ENCODE measurements at regions not wholly inside any gene's neighbourhood (a gene's known extent, or its start where the extent isn't known, plus 50 kb on each side); places are given as distances from the start of the nearest gene placed in this dataset.

DNA sequence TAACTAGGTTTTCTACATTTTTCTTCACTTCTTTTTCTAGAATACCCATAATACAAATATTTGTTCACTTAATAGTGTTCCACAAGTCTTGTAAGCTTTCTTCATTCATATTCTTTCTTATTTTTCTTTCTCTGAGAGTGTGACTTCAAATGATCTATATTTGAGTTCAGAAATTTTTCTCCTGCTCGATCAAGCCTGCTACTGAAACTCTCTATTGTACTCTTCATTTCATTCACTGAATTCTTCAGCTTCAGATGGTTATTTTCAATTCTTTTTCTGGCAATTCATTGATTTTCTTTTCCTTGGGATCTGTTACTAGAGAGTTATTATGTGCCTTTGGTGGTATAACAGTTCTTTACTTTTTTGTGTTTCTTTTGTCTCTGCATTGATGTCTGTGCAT is 82.5 kb upstream of the CAMK1G start:
- POLR2A ChIA-PET, result no interaction called here
- Mint-ChIP-seq H3K9me3 (ENCODE audit: insufficient read depth) (peaks cover 7% of the 10 kb centered on the region), H3K27me3 (ENCODE audit: low read depth) (peaks cover 2% of the 10 kb centered on the region), H3K4me3 (no peak overlapping the region), H3K4me1 (ENCODE audit: low read depth) (no peaks in the 10 kb centered on the region), H3K27ac (no peak overlapping the region), H3K36me3 (ENCODE audit: low read depth) (no peaks in the 10 kb centered on the region)
- CTCF ChIA-PET, result no interaction called here
- no peak for ATAC-seq
- no peak for DNase-seq

DNA sequence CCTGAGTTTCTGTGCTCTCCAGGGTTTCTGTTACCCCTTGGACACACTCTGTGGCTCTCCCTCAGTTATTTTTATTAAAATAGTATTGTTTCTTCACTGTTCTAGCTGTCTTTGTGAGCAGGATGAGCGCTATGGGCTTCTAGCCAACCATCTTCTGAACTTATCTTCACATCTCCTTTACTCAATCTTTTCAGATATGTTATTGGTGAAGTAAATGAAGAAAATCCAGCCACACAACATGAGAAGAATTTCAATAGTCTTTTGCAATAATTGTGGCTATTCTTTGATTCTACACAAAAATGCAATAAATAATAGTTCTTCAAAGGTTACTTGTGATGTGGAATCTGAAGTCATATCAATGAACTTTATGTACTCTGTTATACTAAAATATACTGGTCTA is 80.3 kb upstream of the CAMK1G start:
- no peak for ATAC-seq
- Mint-ChIP-seq H3K4me3 (no peak overlapping the region), H3K4me1 (ENCODE audit: low read depth) (no peaks in the 10 kb centered on the region), H3K9me3 (ENCODE audit: insufficient read depth) (peaks cover 7% of the 10 kb centered on the region), H3K27me3 (ENCODE audit: low read depth) (peaks cover 1% of the 10 kb centered on the region), H3K36me3 (ENCODE audit: low read depth) (no peaks in the 10 kb centered on the region), H3K27ac (no peak overlapping the region)
- CTCF ChIA-PET, result no interaction called here
- POLR2A ChIA-PET, result no interaction called here
- DNase-seq, result no peak

DNA sequence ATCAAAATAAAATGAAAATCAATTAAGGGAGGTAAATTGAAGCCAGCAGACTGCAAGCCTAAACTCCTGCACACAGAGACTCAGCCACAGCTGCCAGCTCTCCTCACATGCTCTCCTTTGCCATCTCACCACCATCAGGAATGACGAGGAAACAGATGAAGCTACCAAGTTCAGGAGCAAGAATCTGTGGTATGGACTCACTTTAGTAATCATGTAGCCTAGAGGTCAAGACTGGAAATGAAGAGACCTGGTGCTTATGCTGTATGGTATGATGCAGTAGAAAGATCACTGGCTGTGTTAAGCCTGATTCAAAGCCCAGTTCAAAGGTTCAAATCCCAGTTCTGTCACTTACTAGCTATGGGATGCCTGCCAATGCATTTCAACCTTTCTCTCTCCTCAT is 78.9 kb upstream of the CAMK1G start:
- H3K4me3 Mint-ChIP-seq, result no peak overlapping the region
- H3K4me1 Mint-ChIP-seq (ENCODE audit: low read depth), result no peaks in the 10 kb centered on the region
- ChIA-PET CTCF (interaction anchor here (1.3 kb wide), 1 partner anchor 10 kb away, joined by 5 read pairs; no protein-coding TSS in a partner anchor), POLR2A (no interaction called here)
- DNase-seq, result no peak
- no peaks in the 10 kb centered on the region for H3K36me3 Mint-ChIP-seq (ENCODE audit: low read depth)
- no peak overlapping the region for H3K27ac Mint-ChIP-seq
- peaks cover 7% of the 10 kb centered on the region for H3K9me3 Mint-ChIP-seq (ENCODE audit: insufficient read depth)
- no peak for ATAC-seq
- H3K27me3 Mint-ChIP-seq (ENCODE audit: low read depth), result no peaks in the 10 kb centered on the region

DNA sequence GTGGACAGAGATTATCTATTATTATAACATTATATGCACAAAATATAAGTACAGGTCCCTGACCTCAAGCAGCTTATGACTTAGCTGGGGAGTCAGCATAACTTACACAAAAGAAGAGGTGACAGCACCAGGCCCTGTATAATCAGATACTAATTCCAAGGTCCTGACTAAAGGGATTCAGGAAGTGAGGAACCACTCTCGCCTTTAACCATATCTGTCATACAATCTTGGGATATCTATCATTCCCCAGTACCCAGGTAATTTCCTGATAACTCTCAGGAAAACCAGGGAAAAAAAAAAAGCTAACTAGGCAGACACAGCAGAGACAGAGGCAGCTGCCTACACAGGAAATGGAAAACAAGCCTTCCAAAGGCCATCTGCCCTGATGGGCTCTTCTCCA is 78.5 kb upstream of the CAMK1G start:
- POLR2A ChIA-PET, result no interaction called here
- CTCF ChIA-PET, result interaction anchor here (1.3 kb wide), 1 partner anchor 9 kb away, joined by 5 read pairs; no protein-coding TSS in a partner anchor
- Mint-ChIP-seq H3K9me3 (ENCODE audit: insufficient read depth) (peaks cover 7% of the 10 kb centered on the region), H3K4me1 (ENCODE audit: low read depth) (no peaks in the 10 kb centered on the region), H3K27ac (no peak overlapping the region), H3K4me3 (no peak overlapping the region), H3K27me3 (ENCODE audit: low read depth) (no peaks in the 10 kb centered on the region), H3K36me3 (ENCODE audit: low read depth) (no peaks in the 10 kb centered on the region)
- DNase-seq, result no peak
- ATAC-seq, result no peak

DNA sequence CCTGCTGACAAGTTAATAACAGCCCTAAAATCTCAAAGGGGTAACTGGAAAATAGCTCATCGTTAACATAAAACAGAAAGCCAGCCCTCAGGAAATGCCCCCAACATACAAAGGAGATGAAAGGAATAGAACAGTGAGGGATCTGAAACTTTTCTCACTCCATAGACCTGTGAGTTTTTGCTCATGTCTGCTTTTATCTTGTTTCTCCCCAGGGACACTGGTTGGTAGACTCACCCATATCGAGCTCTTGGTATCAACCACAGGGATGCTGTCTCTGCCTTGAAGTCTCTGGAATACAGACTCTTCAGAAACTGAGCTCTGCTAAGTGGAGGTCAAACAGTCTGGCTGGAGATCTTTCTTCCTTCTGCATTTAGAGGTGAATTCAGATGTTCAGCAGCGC is 77.4 kb upstream of the CAMK1G start:
- ATAC-seq (no peak), DNase-seq (no peak)
- Mint-ChIP-seq H3K9me3 (ENCODE audit: insufficient read depth) (peaks cover 3% of the 10 kb centered on the region), H3K36me3 (ENCODE audit: low read depth) (no peaks in the 10 kb centered on the region), H3K27me3 (ENCODE audit: low read depth) (peaks cover 1% of the 10 kb centered on the region), H3K4me3 (no peak overlapping the region), H3K4me1 (ENCODE audit: low read depth) (no peaks in the 10 kb centered on the region), H3K27ac (no peak overlapping the region)
- CTCF ChIA-PET, result no interaction called here
- POLR2A ChIA-PET, result no interaction called here

DNA sequence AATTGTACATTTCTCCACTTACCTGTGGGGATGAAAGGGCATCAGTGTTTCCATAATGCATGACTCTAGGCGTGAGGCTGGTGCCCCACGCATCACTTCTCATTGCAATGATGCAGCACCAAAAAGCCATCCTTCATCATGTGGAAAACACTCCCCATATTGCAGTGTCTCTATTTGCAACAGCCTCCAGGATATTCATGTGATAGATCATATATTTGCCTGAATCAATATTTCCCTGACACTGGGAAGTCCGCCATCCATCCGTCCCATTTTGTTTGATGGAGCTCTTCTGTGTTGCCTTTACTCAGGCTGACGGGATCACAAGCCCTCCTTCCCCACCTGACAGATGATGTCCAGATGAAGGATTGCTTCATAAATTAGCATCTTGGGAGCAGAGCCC is 74.5 kb upstream of the CAMK1G start:
- ChIA-PET POLR2A (no interaction called here), CTCF (no interaction called here)
- H3K27ac Mint-ChIP-seq, result no peak overlapping the region
- no peaks in the 10 kb centered on the region for H3K4me1 Mint-ChIP-seq (ENCODE audit: low read depth)
- H3K27me3 Mint-ChIP-seq (ENCODE audit: low read depth), result peaks cover 2% of the 10 kb centered on the region
- DNase-seq, result no peak
- no peaks in the 10 kb centered on the region for H3K36me3 Mint-ChIP-seq (ENCODE audit: low read depth)
- H3K9me3 Mint-ChIP-seq (ENCODE audit: insufficient read depth), result no peaks in the 10 kb centered on the region
- no peak for ATAC-seq
- no peak overlapping the region for H3K4me3 Mint-ChIP-seq

DNA sequence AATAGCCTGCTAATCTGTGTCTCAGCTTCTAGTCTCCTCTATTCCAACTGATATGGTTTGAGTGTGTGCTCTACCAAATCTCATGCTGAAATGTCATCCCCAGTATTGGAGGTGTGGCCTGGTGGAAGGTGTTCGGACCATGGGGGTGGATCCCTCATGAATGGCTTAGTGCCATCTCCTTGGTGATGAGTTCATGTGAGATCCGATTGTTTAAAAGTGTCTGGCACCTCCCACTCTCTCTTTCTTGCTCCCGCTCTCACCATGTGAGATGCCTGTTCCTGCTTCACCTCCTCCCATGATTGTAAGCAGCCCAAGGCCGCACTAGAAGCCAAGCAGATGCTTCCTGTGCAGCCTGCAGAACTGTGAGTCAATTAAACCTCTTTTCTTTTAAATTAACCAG is 73.5 kb upstream of the CAMK1G start:
- Mint-ChIP-seq H3K27me3 (ENCODE audit: low read depth) (peaks cover 2% of the 10 kb centered on the region), H3K36me3 (ENCODE audit: low read depth) (no peaks in the 10 kb centered on the region)

DNA sequence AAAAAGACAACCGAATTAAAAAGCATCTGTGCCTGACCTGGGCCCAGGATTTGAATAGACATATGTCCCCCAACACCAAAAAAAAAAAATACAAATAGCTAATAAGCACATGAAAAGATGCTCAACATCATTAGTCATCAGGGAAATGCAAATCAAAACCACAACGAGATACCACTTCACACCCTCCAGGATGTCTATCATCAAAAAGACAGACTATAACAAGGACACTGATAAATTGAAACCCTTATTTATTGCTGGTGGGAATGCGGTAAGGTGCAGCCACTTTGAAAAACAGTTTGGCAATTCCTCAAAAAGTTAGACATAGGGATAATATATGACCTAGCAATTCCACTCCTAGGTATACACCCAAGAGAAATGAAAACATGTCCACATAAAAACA is 72.3 kb upstream of the CAMK1G start:
- DNase-seq, result no peak
- no peak overlapping the region for H3K4me3 Mint-ChIP-seq
- H3K27ac Mint-ChIP-seq, result no peak overlapping the region
- H3K27me3 Mint-ChIP-seq (ENCODE audit: low read depth), result peaks cover 8% of the 10 kb centered on the region
- no peaks in the 10 kb centered on the region for H3K4me1 Mint-ChIP-seq (ENCODE audit: low read depth)
- no peaks in the 10 kb centered on the region for H3K9me3 Mint-ChIP-seq (ENCODE audit: insufficient read depth)
- CTCF ChIA-PET, result interaction anchor here (1.0 kb wide), 1 partner anchor 14 kb away, joined by 3 read pairs; no protein-coding TSS in a partner anchor
- ATAC-seq, result no peak
- no peaks in the 10 kb centered on the region for H3K36me3 Mint-ChIP-seq (ENCODE audit: low read depth)
- POLR2A ChIA-PET, result no interaction called here

More for the DNA sequence above, 73.5 kb upstream of the CAMK1G start:
- CTCF ChIA-PET, result no interaction called here
- ATAC-seq, result no peak
- Mint-ChIP-seq H3K4me1 (ENCODE audit: low read depth) (no peaks in the 10 kb centered on the region), H3K27ac (no peak overlapping the region), H3K4me3 (no peak overlapping the region), H3K9me3 (ENCODE audit: insufficient read depth) (no peaks in the 10 kb centered on the region)
- no peak for DNase-seq
- POLR2A ChIA-PET, result no interaction called here

DNA sequence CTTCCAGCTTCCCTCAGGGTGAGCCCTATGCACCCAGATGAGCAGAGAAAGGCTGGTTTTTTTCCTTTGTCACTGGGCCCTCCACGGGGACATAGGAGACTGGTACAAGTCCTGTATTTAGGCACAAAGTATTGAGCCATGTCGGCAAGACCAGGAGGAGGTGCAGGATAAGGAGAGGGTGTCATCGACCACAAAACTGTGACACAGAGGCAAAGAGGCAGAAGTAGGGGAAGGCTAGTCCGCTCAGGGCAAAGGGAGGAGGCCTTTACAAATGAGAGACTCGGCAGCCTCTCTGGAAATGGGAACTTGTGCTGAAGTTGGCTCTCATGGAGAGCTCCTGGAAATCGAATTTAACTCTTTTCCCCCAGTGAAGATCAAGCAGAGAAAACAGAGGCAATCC is 70.7 kb upstream of the CAMK1G start:
- ChIA-PET POLR2A (no interaction called here), CTCF (interaction anchor here (0.8 to 2.1 kb wide), 8 partner anchors 11 to 305 kb away, joined by 3 to 8 read pairs (median 3); no protein-coding TSS in a partner anchor)
- no peak overlapping the region for H3K27ac Mint-ChIP-seq
- H3K4me1 Mint-ChIP-seq (ENCODE audit: low read depth), result no peaks in the 10 kb centered on the region
- ATAC-seq (no peak), DNase-seq (no peak)
- H3K27me3 Mint-ChIP-seq (ENCODE audit: low read depth), result peaks cover 10% of the 10 kb centered on the region
- H3K4me3 Mint-ChIP-seq, result no peak overlapping the region
- H3K36me3 Mint-ChIP-seq (ENCODE audit: low read depth), result no peaks in the 10 kb centered on the region
- H3K9me3 Mint-ChIP-seq (ENCODE audit: insufficient read depth), result no peaks in the 10 kb centered on the region

DNA sequence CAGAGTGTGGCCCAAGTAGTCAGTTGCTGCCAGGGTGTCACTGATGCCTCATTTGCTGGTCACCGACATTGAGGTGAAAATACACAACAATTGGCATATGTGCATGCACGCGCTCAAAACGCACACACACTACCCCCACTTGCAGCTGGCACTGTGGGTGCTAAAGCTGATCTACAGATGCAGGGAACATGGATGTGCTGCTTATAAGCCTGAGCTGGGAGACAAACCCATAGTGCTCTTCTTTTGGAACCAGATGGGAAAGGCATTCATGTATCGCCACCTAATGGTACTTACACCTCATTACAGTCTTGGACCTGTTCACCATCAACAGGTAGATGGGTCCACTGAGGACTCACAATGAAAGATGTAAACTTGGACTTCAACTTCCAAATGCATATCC is 70.3 kb upstream of the CAMK1G start:
- no peak overlapping the region for H3K27ac Mint-ChIP-seq
- DNase-seq (no peak), ATAC-seq (no peak)
- no peaks in the 10 kb centered on the region for H3K9me3 Mint-ChIP-seq (ENCODE audit: insufficient read depth)
- H3K36me3 Mint-ChIP-seq (ENCODE audit: low read depth), result no peaks in the 10 kb centered on the region
- ChIA-PET POLR2A (no interaction called here), CTCF (interaction anchor here (1.0 to 2.1 kb wide), 5 partner anchors 10 to 306 kb away, joined by 3 to 8 read pairs (median 3); no protein-coding TSS in a partner anchor)
- H3K4me1 Mint-ChIP-seq (ENCODE audit: low read depth), result no peaks in the 10 kb centered on the region
- H3K4me3 Mint-ChIP-seq, result no peak overlapping the region
- H3K27me3 Mint-ChIP-seq (ENCODE audit: low read depth), result peaks cover 10% of the 10 kb centered on the region

DNA sequence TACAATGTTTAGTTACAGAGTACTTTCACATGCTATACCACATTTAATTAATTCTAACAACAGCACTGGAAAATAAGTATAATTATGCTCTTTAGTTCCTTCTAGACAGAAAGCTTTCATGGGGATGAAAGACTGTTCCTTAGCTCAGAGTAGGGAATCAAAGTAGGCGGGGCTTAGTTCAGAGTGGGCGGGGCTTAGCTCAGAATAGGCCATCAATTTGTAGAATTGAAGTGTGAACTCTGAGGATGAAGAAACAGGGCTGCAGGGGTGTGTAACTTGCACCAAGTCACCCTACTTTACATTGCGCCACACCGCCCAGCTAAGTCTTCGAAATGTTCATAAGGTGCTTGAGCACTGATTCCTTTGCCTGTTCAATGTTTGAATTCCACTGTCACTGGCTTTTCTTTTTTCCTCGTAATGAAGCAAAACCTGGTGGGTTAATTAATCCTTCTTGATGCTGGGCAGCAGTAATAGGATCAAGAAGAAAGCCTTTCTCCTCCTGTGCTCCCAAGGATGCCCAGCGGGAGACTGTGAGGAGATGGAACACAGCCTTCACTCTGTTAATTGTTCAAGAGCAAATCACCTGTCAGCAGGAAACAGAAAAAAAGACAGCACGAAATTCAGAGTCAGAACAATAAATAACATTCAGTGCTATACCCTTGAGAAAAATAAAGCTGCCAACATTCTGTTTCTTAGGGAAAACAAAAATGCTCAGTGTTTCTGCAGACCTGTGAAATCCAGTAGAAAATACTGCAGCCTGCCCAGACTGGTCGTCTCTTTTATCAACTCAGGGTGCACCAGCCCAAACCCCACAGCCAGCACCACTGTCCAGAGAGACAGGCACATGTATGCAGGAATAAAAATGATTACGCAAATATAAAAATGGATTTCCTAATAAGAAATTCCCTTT is 66.5 kb upstream of the CAMK1G start:
- CTCF ChIA-PET, result no interaction called here
- H3K27me3 Mint-ChIP-seq (ENCODE audit: low read depth), result peaks cover 8% of the 10 kb centered on the region

DNA sequence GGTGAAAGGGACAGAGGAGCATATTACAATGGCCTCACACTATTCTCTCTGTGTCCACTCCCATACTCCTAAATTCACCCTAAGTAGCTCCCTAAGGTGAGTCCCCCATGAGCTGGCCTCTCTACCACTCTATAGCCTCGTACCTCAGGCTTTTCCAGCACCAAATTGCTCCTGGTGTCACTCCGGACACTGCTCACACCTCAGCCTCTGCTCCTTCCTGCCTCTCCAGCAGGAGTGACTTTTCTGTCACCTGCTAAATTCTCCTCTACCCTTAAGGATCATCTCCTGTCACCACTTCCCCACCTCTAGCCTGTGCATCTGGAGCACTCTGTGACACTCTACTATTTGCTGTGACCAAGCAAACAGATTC is 65.8 kb upstream of the CAMK1G start:
- no peak overlapping the region for H3K27ac Mint-ChIP-seq
- H3K4me3 Mint-ChIP-seq, result no peak overlapping the region
- H3K9me3 Mint-ChIP-seq (ENCODE audit: insufficient read depth), result no peaks in the 10 kb centered on the region
- ATAC-seq (no peak), DNase-seq (no peak)
- ChIA-PET CTCF (no interaction called here), POLR2A (no interaction called here)
- peaks cover 8% of the 10 kb centered on the region for H3K27me3 Mint-ChIP-seq (ENCODE audit: low read depth)
- H3K4me1 Mint-ChIP-seq (ENCODE audit: low read depth), result no peaks in the 10 kb centered on the region
- no peaks in the 10 kb centered on the region for H3K36me3 Mint-ChIP-seq (ENCODE audit: low read depth)

More for the DNA sequence above, 66.5 kb upstream of the CAMK1G start:
- H3K4me3 Mint-ChIP-seq, result no peak overlapping the region
- DNase-seq (no peak), ATAC-seq (no peak)
- H3K36me3 Mint-ChIP-seq (ENCODE audit: low read depth), result no peaks in the 10 kb centered on the region
- POLR2A ChIA-PET, result no interaction called here
- H3K9me3 Mint-ChIP-seq (ENCODE audit: insufficient read depth), result no peaks in the 10 kb centered on the region
- H3K4me1 Mint-ChIP-seq (ENCODE audit: low read depth), result no peaks in the 10 kb centered on the region
- H3K27ac Mint-ChIP-seq, result no peak overlapping the region

DNA sequence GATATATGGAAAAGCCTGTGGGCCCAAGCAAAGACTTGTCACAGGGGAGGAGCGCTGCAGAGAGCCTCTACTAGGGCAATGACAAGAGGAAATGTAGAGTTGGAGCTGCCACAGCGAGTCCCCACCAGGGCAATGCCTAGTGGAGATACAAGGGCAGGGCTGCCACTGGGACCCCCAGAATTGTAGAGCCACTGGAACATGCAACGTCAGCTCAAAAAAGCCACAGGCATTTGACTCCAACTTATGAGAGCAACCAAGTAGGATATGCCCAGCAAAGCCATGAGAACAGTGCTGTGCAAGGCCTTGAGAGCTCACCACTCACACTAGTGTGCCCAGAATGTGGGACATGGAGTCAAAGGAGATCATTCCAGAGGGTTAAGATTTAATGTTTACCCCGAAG is 63.7 kb upstream of the CAMK1G start:
- Mint-ChIP-seq H3K27ac (no peak overlapping the region), H3K4me3 (no peak overlapping the region), H3K9me3 (ENCODE audit: insufficient read depth) (no peaks in the 10 kb centered on the region), H3K4me1 (ENCODE audit: low read depth) (no peaks in the 10 kb centered on the region), H3K27me3 (ENCODE audit: low read depth) (peaks cover 11% of the 10 kb centered on the region), H3K36me3 (ENCODE audit: low read depth) (no peaks in the 10 kb centered on the region)
- ChIA-PET CTCF (no interaction called here), POLR2A (no interaction called here)
- ATAC-seq (no peak), DNase-seq (no peak)
